Adrenal gland (tissue), 9 donors: ENCODE measurements at regions not wholly inside any gene's neighbourhood (a gene's known extent, or its start where the extent isn't known, plus 50 kb on each side); places are given as distances from the start of the nearest gene placed in this dataset.

Experiments used
- DNase-seq, 7 donors: peaks; one replicate each; pipeline ENCODE4 v3.0.0-alpha.2; 2019 to 2020
- H3K27ac ChIP-seq, 5 donors: fragments of 200-600 bp; sonication (generic) in 4 of 5; 1 replicate in 3 of 5; 2 replicates in 2 of 5; pipeline versions ENCODE4 v1.5.1 to v1.8.0; 2016 to 2020; ENCODE audit warnings: mild to moderate bottlenecking in 1 of 5
- H3K27me3 ChIP-seq: fragments of 200-600 bp; 2 replicates; pipeline ENCODE4 v1.8.0; 2021
- H3K36me3 ChIP-seq, 2 donors: fragments of 200-600 bp; replicated peaks in 1 of 2; 1 replicate in 1 of 2; 2 replicates in 1 of 2; pipeline versions ENCODE4 v1.5.1 to v1.8.0; 2018 to 2022
- H3K4me1 ChIP-seq, 2 donors: fragments of 200-600 bp; replicated peaks in 1 of 2; 1 replicate in 1 of 2; 2 replicates in 1 of 2; pipeline versions ENCODE4 v1.5.1 to v1.8.0; 2018 to 2021
- H3K4me3 ChIP-seq, 4 donors: fragments of 200-600 bp; sonication (generic) in 3 of 4; one replicate each; pipeline ENCODE4 v1.5.1; 2016 to 2018
- H3K9me3 ChIP-seq, 3 donors: fragments of 200-600 bp; sonication (generic) in 1 of 3; replicated peaks in 1 of 3; 1 replicate in 2 of 3; 2 replicates in 1 of 3; pipeline versions ENCODE4 v1.5.1 to v1.8.0; 2016 to 2021
- POLR2A ChIP-seq, 2 donors: fragments of 450-650 bp; IDR thresholded peaks; one replicate each; pipeline ENCODE4 v1.6.1; 2017; ENCODE audit warnings: antibody characterized with exemption in 2 of 2, mild to moderate bottlenecking in 2 of 2, moderate library complexity in 1 of 2
- WGBS, 4 donors: extraction: QIAGEN DNeasy Blood & Tissue Kit in 2 of 4; methylation state at CpG; one replicate each; pipeline versions ENCODE4 v1.1.5 to v1.1.7; 2013 to 2017; 5-methylcytosine and 5-hydroxymethylcytosine counted together
- intact Hi-C, 2 donors: fragments of 100-400 bp; cut with DNase I; formaldehyde crosslinking; loops; one replicate each; pipeline versions ENCODE4 v1.14.1 to v1.15.0; 2022 to 2023
- TF ChIP-seq, protein P1 (sequence below), 6 experiments: fragments of 450-650 bp in 4 of 6; fragments of 200-600 bp in 2 of 6; sonication (generic) in 1 of 6; IDR thresholded peaks; 1 replicate in 5 of 6; 2 replicates in 1 of 6; pipeline versions ENCODE4 v1.5.1 to v1.8.0; 2016 to 2021; ENCODE audit warnings: antibody characterized with exemption in 6 of 6, mild to moderate bottlenecking in 2 of 6, moderate library complexity in 1 of 6
- donor health status: healthy with polysubstance abuse.
- donor health status: Bipolar disorder and iron deficiency.
- donor health status: DM: yes; HTN: yes; CAD: no.
- donor health status: DM: no; HTN: no; CAD: no.
- donor health status: DM: no; HTN: no; CAD: no.

DNA sequence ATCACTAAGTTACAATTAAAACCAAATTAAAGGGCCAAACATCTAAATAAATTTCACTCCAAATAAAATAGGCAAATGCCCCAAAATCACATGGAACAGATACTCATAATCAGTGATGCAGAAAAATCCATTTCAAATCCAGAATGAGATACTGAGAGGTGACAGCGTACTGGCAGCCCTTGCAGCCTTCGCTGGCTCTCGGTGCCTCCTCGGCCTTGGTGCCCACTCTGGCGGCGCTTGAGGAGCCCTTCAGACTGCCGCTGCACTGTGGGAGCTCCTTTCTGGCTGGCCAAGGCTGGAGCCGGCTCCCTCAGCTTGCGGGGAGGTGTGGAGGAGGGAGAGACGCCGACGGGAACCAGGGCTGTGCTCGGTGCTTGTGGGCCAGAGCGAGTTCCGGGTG lies 761.2 kb upstream of the AMELY start:
- 89 to 95% methylated on average over 3 to 15 of the region's 15 CpGs; no CpG with 5 or more reads in 2 of the 4 donors for WGBS, 4 donors
- no peaks in the 10 kb centered on the region for H3K27me3 ChIP-seq
- no peak overlapping the region for H3K4me3 ChIP-seq
- H3K9me3 ChIP-seq, result no peaks in the 10 kb centered on the region
- no peaks in the 10 kb centered on the region for H3K36me3 ChIP-seq
- TF ChIP-seq, protein P1, sequence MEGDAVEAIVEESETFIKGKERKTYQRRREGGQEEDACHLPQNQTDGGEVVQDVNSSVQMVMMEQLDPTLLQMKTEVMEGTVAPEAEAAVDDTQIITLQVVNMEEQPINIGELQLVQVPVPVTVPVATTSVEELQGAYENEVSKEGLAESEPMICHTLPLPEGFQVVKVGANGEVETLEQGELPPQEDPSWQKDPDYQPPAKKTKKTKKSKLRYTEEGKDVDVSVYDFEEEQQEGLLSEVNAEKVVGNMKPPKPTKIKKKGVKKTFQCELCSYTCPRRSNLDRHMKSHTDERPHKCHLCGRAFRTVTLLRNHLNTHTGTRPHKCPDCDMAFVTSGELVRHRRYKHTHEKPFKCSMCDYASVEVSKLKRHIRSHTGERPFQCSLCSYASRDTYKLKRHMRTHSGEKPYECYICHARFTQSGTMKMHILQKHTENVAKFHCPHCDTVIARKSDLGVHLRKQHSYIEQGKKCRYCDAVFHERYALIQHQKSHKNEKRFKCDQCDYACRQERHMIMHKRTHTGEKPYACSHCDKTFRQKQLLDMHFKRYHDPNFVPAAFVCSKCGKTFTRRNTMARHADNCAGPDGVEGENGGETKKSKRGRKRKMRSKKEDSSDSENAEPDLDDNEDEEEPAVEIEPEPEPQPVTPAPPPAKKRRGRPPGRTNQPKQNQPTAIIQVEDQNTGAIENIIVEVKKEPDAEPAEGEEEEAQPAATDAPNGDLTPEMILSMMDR (IDR thresholded peaks at IDR 0.05), result no peak
- TF ChIP-seq POLR2A (IDR thresholded peaks at IDR 0.05), result no peak
- no peaks in the 10 kb centered on the region for H3K4me1 ChIP-seq
- intact Hi-C loops, result no loop called here
- H3K27ac ChIP-seq, result no peak overlapping the region
- DNase-seq, result no peak

DNA sequence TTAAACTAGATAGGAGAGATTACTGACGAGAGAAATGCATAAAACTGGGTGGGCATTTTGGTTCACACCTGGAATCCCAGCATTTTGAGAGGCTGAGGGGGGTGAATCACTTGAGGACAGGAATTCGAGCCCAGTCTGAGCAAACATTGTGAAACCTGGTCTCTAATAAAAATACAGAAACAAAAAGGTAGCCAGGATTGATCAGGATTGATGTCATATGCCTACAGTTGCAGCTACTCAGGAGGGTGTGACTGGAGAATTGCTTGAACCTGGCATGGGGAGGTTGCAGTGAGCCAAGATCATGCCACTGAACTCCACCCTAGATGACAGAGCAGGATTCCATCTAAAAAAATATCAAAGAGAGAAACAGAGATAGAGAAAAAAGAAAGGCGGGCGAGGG lies 751.7 kb upstream of the AMELY start:
- Histone ChIP-seq H3K27ac (no peak overlapping the region), H3K4me1 (no peaks in the 10 kb centered on the region), H3K27me3 (no peaks in the 10 kb centered on the region), H3K36me3 (no peaks in the 10 kb centered on the region), H3K9me3 (no peaks in the 10 kb centered on the region), H3K4me3 (no peak overlapping the region)
- intact Hi-C loops, result no loop called here
- no peak for TF ChIP-seq POLR2A (IDR thresholded peaks at IDR 0.05)
- TF ChIP-seq, protein P1 (IDR thresholded peaks at IDR 0.05), result no peak
- WGBS, 4 donors, result 72 to 82% methylated on average over 4 of the region's 4 CpGs; no CpG with 5 or more reads in 2 of the 4 donors
- DNase-seq, result no peak

DNA sequence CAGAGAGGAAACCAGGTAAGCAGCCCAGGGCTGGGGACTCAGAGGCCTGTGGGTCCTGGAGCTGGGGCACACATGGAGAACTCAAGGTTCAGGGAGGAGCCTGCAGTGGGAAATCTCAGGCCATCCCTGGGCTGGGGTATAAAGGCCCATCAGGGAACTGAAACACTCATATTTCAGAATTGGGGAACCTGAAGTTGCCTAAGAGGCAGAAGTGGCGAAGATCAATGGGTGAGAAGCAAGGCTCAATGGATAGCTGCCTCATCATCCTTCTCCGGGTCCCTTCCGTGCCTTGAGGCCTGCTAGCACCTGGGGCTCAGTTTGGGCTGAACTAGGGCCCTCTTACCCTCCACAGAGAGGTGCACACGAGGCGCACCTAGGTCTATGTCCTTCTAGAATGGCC lies 747.5 kb upstream of the AMELY start:
- Histone ChIP-seq H3K4me3 (no peak overlapping the region), H3K4me1 (no peaks in the 10 kb centered on the region), H3K36me3 (no peaks in the 10 kb centered on the region), H3K27me3 (no peaks in the 10 kb centered on the region), H3K27ac (no peak overlapping the region), H3K9me3 (no peaks in the 10 kb centered on the region)
- WGBS, 4 donors, result 90 to 91% methylated on average over 2 to 5 of the region's 5 CpGs; no CpG with 5 or more reads in 2 of the 4 donors
- no peak for DNase-seq
- intact Hi-C loops, result no loop called here
- TF ChIP-seq POLR2A (IDR thresholded peaks at IDR 0.05), result no peak
- TF ChIP-seq, protein P1 (IDR thresholded peaks at IDR 0.05), result no peak

DNA sequence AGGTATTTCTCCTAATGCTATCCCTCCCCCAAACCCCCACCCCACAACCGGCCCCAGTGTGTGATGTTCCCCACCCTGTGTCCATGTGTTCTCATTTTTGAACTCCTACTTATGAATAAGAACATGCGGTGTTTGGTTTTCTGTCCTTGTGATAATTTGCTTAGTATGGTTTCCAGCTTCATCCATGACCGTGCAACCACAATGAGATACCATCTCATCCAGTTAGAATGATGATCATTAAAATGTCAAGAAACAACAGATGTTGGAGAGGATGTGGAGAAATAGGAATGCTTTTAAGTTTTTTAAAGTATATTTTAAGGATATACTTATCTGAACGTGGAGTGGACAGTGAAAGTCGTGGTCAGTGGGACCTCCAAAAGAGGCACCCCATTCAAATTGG lies 745.0 kb upstream of the AMELY start:
- TF ChIP-seq POLR2A (IDR thresholded peaks at IDR 0.05), result no peak
- TF ChIP-seq, protein P1 (IDR thresholded peaks at IDR 0.05), result no peak
- Histone ChIP-seq H3K9me3 (no peaks in the 10 kb centered on the region), H3K27me3 (no peaks in the 10 kb centered on the region), H3K4me3 (no peak overlapping the region), H3K4me1 (no peaks in the 10 kb centered on the region), H3K36me3 (no peaks in the 10 kb centered on the region), H3K27ac (no peak overlapping the region)
- intact Hi-C loops, result no loop called here
- WGBS, 4 donors, result 85 to 90% methylated on average over 5 of the region's 5 CpGs; no CpG with 5 or more reads in 2 of the 4 donors
- no peak for DNase-seq
